ENCODE measurements at regions not wholly inside any gene's neighbourhood (a gene's known extent, or its start where the extent isn't known, plus 50 kb on each side); places are given as distances from the start of the nearest gene placed in this dataset.

DNA sequence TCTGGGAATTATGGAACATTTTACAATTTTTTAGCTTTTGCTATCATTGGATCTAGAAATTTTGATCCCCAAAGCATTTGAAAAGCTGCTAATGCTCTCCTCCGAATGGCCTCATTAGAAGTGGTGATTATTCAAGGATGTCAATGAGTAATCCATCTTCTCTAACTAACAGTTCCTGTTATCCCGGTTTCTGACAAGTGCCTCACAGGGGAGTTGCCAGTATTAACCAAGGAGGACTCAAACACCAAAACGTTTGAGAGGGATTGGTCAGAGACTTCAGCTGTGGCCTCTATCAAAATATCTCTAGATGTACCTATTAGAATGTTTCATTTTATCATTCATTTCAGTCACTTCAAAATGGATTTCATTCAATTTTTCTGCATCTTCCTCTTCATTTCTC lies 208.3 kb upstream of the ITGA1 start:
- TF ChIP-seq, protein P1, sequence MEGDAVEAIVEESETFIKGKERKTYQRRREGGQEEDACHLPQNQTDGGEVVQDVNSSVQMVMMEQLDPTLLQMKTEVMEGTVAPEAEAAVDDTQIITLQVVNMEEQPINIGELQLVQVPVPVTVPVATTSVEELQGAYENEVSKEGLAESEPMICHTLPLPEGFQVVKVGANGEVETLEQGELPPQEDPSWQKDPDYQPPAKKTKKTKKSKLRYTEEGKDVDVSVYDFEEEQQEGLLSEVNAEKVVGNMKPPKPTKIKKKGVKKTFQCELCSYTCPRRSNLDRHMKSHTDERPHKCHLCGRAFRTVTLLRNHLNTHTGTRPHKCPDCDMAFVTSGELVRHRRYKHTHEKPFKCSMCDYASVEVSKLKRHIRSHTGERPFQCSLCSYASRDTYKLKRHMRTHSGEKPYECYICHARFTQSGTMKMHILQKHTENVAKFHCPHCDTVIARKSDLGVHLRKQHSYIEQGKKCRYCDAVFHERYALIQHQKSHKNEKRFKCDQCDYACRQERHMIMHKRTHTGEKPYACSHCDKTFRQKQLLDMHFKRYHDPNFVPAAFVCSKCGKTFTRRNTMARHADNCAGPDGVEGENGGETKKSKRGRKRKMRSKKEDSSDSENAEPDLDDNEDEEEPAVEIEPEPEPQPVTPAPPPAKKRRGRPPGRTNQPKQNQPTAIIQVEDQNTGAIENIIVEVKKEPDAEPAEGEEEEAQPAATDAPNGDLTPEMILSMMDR (IDR thresholded peaks at IDR 0.05; ENCODE audit: insufficient read depth, low read length), result no peak
- no peak overlapping the region for H3K4me3 ChIP-seq (ENCODE audit: low read depth, low read length)
- DNase-seq (ENCODE audit: low read depth), result no peak

DNA sequence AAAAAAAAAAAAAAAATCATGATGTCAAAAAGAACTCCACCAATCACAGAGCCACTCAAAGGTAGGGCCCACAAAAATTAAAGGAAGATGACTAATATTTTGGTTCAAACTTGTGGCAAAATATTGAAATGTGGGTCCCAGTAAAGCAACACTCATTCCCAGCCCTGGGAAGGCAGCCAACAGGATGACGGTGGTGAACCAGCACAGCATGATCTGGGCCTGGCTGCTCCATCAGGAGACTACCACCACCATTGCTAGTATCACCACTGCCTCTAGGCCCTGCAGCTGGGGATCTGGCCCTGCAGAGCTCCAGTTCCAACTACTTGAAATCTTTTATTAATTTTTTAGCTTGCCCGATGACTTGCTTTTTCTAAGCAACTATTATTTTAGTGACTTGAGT lies 206.8 kb upstream of the ITGA1 start:
- peak; percentile 9 for DNase-seq (ENCODE audit: low read depth)
- H3K4me3 ChIP-seq (ENCODE audit: low read depth, low read length), result no peak overlapping the region
- TF ChIP-seq, protein P1 (IDR thresholded peaks at IDR 0.05; ENCODE audit: insufficient read depth, low read length), result no peak

DNA sequence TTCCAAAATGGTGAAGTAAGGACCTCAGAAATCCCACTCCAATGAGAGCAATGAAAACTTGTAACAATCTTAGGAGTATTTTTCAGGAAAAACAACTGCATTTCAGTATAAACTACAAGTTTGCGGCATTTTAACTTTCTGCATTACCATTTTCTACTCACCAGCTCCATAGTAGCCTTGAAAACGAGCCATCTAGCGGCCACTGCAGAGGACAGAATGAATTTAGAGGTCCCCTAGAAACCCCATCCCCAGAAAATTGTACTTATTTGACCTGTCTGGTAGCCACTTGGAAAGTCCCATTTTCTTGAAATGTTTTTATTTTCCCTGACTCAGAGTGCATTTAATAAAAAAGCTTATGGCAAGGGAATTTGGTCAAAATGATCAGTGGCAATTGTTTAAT lies 205.4 kb upstream of the ITGA1 start:
- H3K4me3 ChIP-seq (ENCODE audit: low read depth, low read length), result no peak overlapping the region
- DNase-seq (ENCODE audit: low read depth), result no peak
- TF ChIP-seq, protein P1 (IDR thresholded peaks at IDR 0.05; ENCODE audit: insufficient read depth, low read length), result no peak

DNA sequence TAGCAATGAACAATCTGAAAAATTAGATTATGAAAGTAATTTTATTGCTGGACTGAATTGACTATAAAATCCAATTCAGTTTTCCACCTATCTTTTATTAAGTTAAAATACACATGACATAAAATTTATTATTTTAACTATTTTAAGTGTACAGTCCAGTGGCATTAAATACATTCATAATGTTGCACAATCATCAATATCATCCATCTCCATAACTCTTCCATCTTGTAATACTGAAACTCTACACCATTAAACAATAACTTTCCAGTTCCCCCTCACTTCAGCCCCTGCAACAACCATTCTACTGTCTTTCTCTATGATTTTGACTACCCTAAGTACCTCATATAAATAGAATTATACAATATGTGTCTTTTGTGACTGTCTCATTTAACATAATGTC lies 200.6 kb upstream of the ITGA1 start:
- DNase-seq (ENCODE audit: low read depth), result no peak
- TF ChIP-seq, protein P1 (IDR thresholded peaks at IDR 0.05; ENCODE audit: insufficient read depth, low read length), result no peak
- no peak overlapping the region for H3K4me3 ChIP-seq (ENCODE audit: low read depth, low read length)

DNA sequence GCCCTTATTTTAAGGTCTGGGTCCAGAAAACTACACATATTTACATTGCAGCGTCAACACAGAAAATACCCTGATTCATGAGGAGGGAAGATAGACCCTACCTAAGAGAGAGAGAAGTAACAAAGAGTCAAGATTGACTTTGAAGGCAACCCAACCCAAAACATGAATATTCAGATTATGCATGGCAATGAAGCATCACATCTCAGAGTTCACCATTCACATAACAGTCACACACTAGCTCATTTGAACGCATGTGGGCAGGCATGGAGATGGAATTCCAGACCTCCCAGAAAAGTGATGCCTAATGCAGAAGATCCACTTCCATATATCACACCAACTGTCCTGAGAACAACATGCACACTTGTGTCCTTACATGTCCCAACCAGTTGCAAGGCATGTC lies 190.1 kb upstream of the ITGA1 start:
- H3K4me3 ChIP-seq (ENCODE audit: low read depth, low read length), result no peak overlapping the region
- TF ChIP-seq, protein P1 (IDR thresholded peaks at IDR 0.05; ENCODE audit: insufficient read depth, low read length), result no peak
- DNase-seq (ENCODE audit: low read depth), result no peak

DNA sequence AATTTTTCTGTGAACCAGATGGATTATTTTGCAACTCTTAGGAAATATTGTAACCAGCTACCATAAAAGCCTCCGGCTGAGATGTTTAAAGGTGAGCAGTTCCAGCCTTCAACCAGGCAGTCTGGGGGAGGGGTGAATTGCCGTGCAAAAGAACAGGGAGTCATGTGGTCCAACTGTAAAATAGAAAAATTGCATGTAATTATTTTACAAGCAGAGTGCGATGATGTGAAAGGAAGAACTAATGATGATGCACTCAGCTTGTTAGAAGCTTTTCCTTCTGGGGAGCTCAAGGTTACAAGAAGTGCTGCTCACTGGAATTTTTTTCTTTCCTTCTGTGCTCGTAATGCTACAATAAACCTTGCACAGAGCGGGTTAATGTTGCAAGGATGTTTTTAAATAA lies 188.7 kb upstream of the ITGA1 start:
- DNase-seq (ENCODE audit: low read depth), result no peak
- TF ChIP-seq, protein P1 (IDR thresholded peaks at IDR 0.05; ENCODE audit: insufficient read depth, low read length), result no peak
- no peak overlapping the region for H3K4me3 ChIP-seq (ENCODE audit: low read depth, low read length)

DNA sequence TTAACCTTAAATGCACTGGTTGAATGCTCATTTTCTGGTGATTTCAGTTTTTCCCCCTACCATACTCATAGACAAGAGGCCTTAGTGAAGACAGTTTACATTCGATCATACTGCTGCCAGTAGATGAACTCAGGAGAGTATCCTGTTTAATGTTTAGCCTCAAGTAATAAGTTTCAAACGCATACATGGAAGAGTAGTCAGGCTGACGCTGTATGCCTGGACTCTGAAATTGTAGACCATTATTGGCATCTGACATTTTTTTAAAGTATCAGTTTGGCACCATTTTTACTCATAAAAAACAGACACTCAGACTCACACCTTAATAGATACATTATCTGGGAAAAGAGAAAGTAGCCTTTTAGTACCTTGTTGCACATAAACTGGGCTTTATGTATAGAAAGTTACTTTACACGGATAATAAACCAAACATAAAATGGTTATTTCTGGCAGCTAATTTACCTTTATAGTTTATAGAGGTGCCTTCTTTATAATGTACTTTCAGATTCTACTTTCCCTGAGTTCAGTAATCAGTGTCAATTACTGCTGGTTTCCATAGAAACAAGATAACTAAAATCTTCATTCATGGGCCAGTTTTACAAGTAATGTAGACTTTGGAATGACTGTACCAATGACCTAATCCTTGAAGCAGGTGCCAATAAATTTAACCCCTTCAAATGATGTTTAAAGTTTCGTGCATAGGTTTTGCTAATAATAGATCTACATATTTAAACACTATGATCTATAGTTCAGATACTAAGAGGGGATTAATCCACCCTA lies 183.8 kb upstream of the ITGA1 start:
- H3K4me3 ChIP-seq (ENCODE audit: low read depth, low read length), result no peak overlapping the region
- DNase-seq (ENCODE audit: low read depth), result no peak
- TF ChIP-seq, protein P1 (IDR thresholded peaks at IDR 0.05; ENCODE audit: insufficient read depth, low read length), result no peak

All from fibroblast of the aortic adventitia (primary cell).